ENCODE measurements at regions not wholly inside any gene's neighbourhood (a gene's known extent, or its start where the extent isn't known, plus 50 kb on each side); places are given as distances from the start of the nearest gene placed in this dataset.
A peak's percentile ranks its signal among the peaks of the same experiment; 100 is the strongest.

GRCh38 chr3:117700573-117701360 lies 991.2 kb downstream of the TUSC7 start:
- Histone ChIP-seq H4K12ac (ENCODE audit: low read depth, low read length) (no peak overlapping the region), H3K79me2 (ENCODE audit: control insufficient read depth, insufficient read depth, low read length, poor library complexity) (no peaks in the 10 kb centered on the region)

GRCh38 chr3:117705011-117705410 lies 995.4 kb downstream of the TUSC7 start:
- no CpG with 5 or more reads among the region's 3 CpGs for WGBS (ENCODE audit: extremely low coverage, insufficient coverage, insufficient read length)
- Histone ChIP-seq H3K36me3 (ENCODE audit: control insufficient read depth in 1 of 2, insufficient read depth in 2 of 2, low read length in 2 of 2) (no peaks in the 10 kb centered on the region), H2BK120ac (ENCODE audit: insufficient read depth, low read length, poor library complexity) (no peak overlapping the region), H3K9ac (ENCODE audit: low read length) (no peak overlapping the region), H3K79me1 (ENCODE audit: low read length) (no peaks in the 10 kb centered on the region), H3K9me3 (ENCODE audit: insufficient read depth, low read depth, low read length) (no peaks in the 10 kb centered on the region), H2AK5ac (ENCODE audit: low read length) (no peak overlapping the region), H3K27me3 (ENCODE audit: insufficient read depth, low read length) (no peaks in the 10 kb centered on the region), H3K4me1 (ENCODE audit: control insufficient read depth in 1 of 2, insufficient read depth in 2 of 2, low read length in 2 of 2) (no peaks in the 10 kb centered on the region), H3K4me2 (ENCODE audit: low read length) (no peak overlapping the region), H3K14ac (ENCODE audit: low read length) (no peak overlapping the region), H2AFZ (ENCODE audit: insufficient read depth, low read length, poor library complexity) (no peak overlapping the region), H3K27ac (ENCODE audit: low read depth, low read length) (no peak overlapping the region), H2BK5ac (ENCODE audit: low read depth, low read length, poor library complexity) (no peak overlapping the region), H4K8ac (ENCODE audit: low read depth, low read length) (no peak overlapping the region), H4K91ac (ENCODE audit: low read depth, low read length) (no peak overlapping the region), H4K12ac (ENCODE audit: low read depth, low read length) (no peak overlapping the region), H3K4me3 (ENCODE audit: low read depth, low read length) (no peak overlapping the region), H2BK12ac (ENCODE audit: low read length) (no peak overlapping the region), H3K23ac (ENCODE audit: low read length) (no peak overlapping the region), H3K79me2 (ENCODE audit: control insufficient read depth, insufficient read depth, low read length, poor library complexity) (no peaks in the 10 kb centered on the region), H3K4ac (ENCODE audit: low read depth, low read length) (no peak overlapping the region), H3K18ac (ENCODE audit: low read length) (no peak overlapping the region)
- DNase-seq = no peak

More at GRCh38 chr3:117700573-117701360, 991.2 kb downstream of the TUSC7 start:
- DNase-seq = no peak
- no CpG with 5 or more reads among the region's 6 CpGs for WGBS (ENCODE audit: extremely low coverage, insufficient coverage, insufficient read length)
- Histone ChIP-seq H2AK5ac (ENCODE audit: low read length) (no peak overlapping the region), H2BK120ac (ENCODE audit: insufficient read depth, low read length, poor library complexity) (no peak overlapping the region), H3K4ac (ENCODE audit: low read depth, low read length) (no peak overlapping the region), H2BK12ac (ENCODE audit: low read length) (no peak overlapping the region), H3K18ac (ENCODE audit: low read length) (no peak overlapping the region), H3K36me3 (ENCODE audit: control insufficient read depth in 1 of 2, insufficient read depth in 2 of 2, low read length in 2 of 2) (no peaks in the 10 kb centered on the region), H4K8ac (ENCODE audit: low read depth, low read length) (no peak overlapping the region), H3K27ac (ENCODE audit: low read depth, low read length) (no peak overlapping the region), H3K23ac (ENCODE audit: low read length) (no peak overlapping the region), H3K4me3 (ENCODE audit: low read depth, low read length) (no peak overlapping the region), H4K91ac (ENCODE audit: low read depth, low read length) (no peak overlapping the region), H3K4me2 (ENCODE audit: low read length) (no peak overlapping the region), H3K9ac (ENCODE audit: low read length) (no peak overlapping the region), H3K79me1 (ENCODE audit: low read length) (no peaks in the 10 kb centered on the region), H3K4me1 (ENCODE audit: control insufficient read depth in 1 of 2, insufficient read depth in 2 of 2, low read length in 2 of 2) (no peaks in the 10 kb centered on the region), H3K9me3 (ENCODE audit: insufficient read depth, low read depth, low read length) (no peaks in the 10 kb centered on the region), H3K27me3 (ENCODE audit: insufficient read depth, low read length) (no peaks in the 10 kb centered on the region), H3K14ac (ENCODE audit: low read length) (no peak overlapping the region), H2BK5ac (ENCODE audit: low read depth, low read length, poor library complexity) (no peak overlapping the region), H2AFZ (ENCODE audit: insufficient read depth, low read length, poor library complexity) (no peak overlapping the region)

GRCh38 chr3:117706037-117706436 lies 996.5 kb downstream of the TUSC7 start:
- no CpG with 5 or more reads among the region's 1 CpG for WGBS (ENCODE audit: extremely low coverage, insufficient coverage, insufficient read length)
- H3K4me1 ChIP-seq (ENCODE audit: control insufficient read depth in 1 of 2, insufficient read depth in 2 of 2, low read length in 2 of 2) = no peaks in the 10 kb centered on the region
- H3K27ac ChIP-seq (ENCODE audit: low read depth, low read length) = no peak overlapping the region
- H2BK120ac ChIP-seq (ENCODE audit: insufficient read depth, low read length, poor library complexity) = no peak overlapping the region
- no peak overlapping the region for H4K12ac ChIP-seq (ENCODE audit: low read depth, low read length)
- H3K9ac ChIP-seq (ENCODE audit: low read length) = no peak overlapping the region
- no peak overlapping the region for H2AK5ac ChIP-seq (ENCODE audit: low read length)
- no peaks in the 10 kb centered on the region for H3K36me3 ChIP-seq (ENCODE audit: control insufficient read depth in 1 of 2, insufficient read depth in 2 of 2, low read length in 2 of 2)
- DNase-seq = peak; percentile 72 to 81
- no peak overlapping the region for H3K4me3 ChIP-seq (ENCODE audit: low read depth, low read length)
- H2AFZ ChIP-seq (ENCODE audit: insufficient read depth, low read length, poor library complexity) = no peak overlapping the region
- no peak overlapping the region for H2BK5ac ChIP-seq (ENCODE audit: low read depth, low read length, poor library complexity)
- no peaks in the 10 kb centered on the region for H3K79me2 ChIP-seq (ENCODE audit: control insufficient read depth, insufficient read depth, low read length, poor library complexity)
- H3K14ac ChIP-seq (ENCODE audit: low read length) = no peak overlapping the region
- H3K4ac ChIP-seq (ENCODE audit: low read depth, low read length) = no peak overlapping the region
- H4K8ac ChIP-seq (ENCODE audit: low read depth, low read length) = no peak overlapping the region
- H4K91ac ChIP-seq (ENCODE audit: low read depth, low read length) = no peak overlapping the region
- no peak overlapping the region for H3K23ac ChIP-seq (ENCODE audit: low read length)
- H3K4me2 ChIP-seq (ENCODE audit: low read length) = no peak overlapping the region
- H3K9me3 ChIP-seq (ENCODE audit: insufficient read depth, low read depth, low read length) = no peaks in the 10 kb centered on the region
- no peak overlapping the region for H2BK12ac ChIP-seq (ENCODE audit: low read length)
- no peak overlapping the region for H3K18ac ChIP-seq (ENCODE audit: low read length)
- H3K27me3 ChIP-seq (ENCODE audit: insufficient read depth, low read length) = no peaks in the 10 kb centered on the region
- H3K79me1 ChIP-seq (ENCODE audit: low read length) = no peaks in the 10 kb centered on the region

- H2BK12ac ChIP-seq (ENCODE audit: low read length) = no peak overlapping the region
- H3K27ac ChIP-seq (ENCODE audit: low read depth, low read length) = no peak overlapping the region
- no peak overlapping the region for H4K91ac ChIP-seq (ENCODE audit: low read depth, low read length)
- H3K79me1 ChIP-seq (ENCODE audit: low read length) = no peaks in the 10 kb centered on the region
- no peaks in the 10 kb centered on the region for H3K4me1 ChIP-seq (ENCODE audit: control insufficient read depth in 1 of 2, insufficient read depth in 2 of 2, low read length in 2 of 2)
- no peaks in the 10 kb centered on the region for H3K36me3 ChIP-seq (ENCODE audit: control insufficient read depth in 1 of 2, insufficient read depth in 2 of 2, low read length in 2 of 2)
- H3K23ac ChIP-seq (ENCODE audit: low read length) = no peak overlapping the region
- no peak overlapping the region for H3K4me2 ChIP-seq (ENCODE audit: low read length)
- no peak overlapping the region for H2BK120ac ChIP-seq (ENCODE audit: insufficient read depth, low read length, poor library complexity)
- H4K8ac ChIP-seq (ENCODE audit: low read depth, low read length) = no peak overlapping the region
- no peak overlapping the region for H2AFZ ChIP-seq (ENCODE audit: insufficient read depth, low read length, poor library complexity)
- no peak overlapping the region for H3K14ac ChIP-seq (ENCODE audit: low read length)
- H3K18ac ChIP-seq (ENCODE audit: low read length) = no peak overlapping the region
- no peaks in the 10 kb centered on the region for H3K9me3 ChIP-seq (ENCODE audit: insufficient read depth, low read depth, low read length)
- WGBS (ENCODE audit: extremely low coverage, insufficient coverage, insufficient read length) = no CpG with 5 or more reads among the region's 2 CpGs
- no peak overlapping the region for H4K12ac ChIP-seq (ENCODE audit: low read depth, low read length)
- H3K9ac ChIP-seq (ENCODE audit: low read length) = no peak overlapping the region
- H3K4ac ChIP-seq (ENCODE audit: low read depth, low read length) = no peak overlapping the region
- no peak overlapping the region for H2AK5ac ChIP-seq (ENCODE audit: low read length)
- no peaks in the 10 kb centered on the region for H3K79me2 ChIP-seq (ENCODE audit: control insufficient read depth, insufficient read depth, low read length, poor library complexity)
- no peak overlapping the region for H3K4me3 ChIP-seq (ENCODE audit: low read depth, low read length)
- H2BK5ac ChIP-seq (ENCODE audit: low read depth, low read length, poor library complexity) = no peak overlapping the region
- no peak for DNase-seq
- no peaks in the 10 kb centered on the region for H3K27me3 ChIP-seq (ENCODE audit: insufficient read depth, low read length)
Measured at GRCh38 chr3:117706756-117707155, 997.2 kb downstream of the TUSC7 start.

Measured in trophoblast cell (in vitro differentiated cells and primary cell).